ENCODE measurements at regions not wholly inside any gene's neighbourhood (a gene's known extent, or its start where the extent isn't known, plus 50 kb on each side); places are given as distances from the start of the nearest gene placed in this dataset.
A peak's percentile ranks its signal among the peaks of the same experiment; 100 is the strongest.
"Not testable (repeated sequence)": the region's sequence is repeated elsewhere in the genome, so short reads cannot be mapped to it uniquely, and the experiment has no call there.

- DNase-seq = no peak
These were observed 114.0 kb upstream of the PLCL2 start for GRCh38 chr3:16770792-16771191.

- DNase-seq = not testable (repeated sequence)
These were observed 111.2 kb upstream of the PLCL2 start for GRCh38 chr3:16773594-16773993.

- not testable (repeated sequence) for DNase-seq
These were observed 110.2 kb upstream of the PLCL2 start for GRCh38 chr3:16774536-16774935.

GRCh38 chr3:16784973-16785372, 99.8 kb upstream of the PLCL2 start:
- no peak for DNase-seq

- DNase-seq = no peak
These were observed 99.3 kb upstream of the PLCL2 start for GRCh38 chr3:16785465-16785864.

- DNase-seq = no peak
These were observed 96.2 kb upstream of the PLCL2 start for GRCh38 chr3:16788440-16789056.

GRCh38 chr3:16789344-16790120, 95.2 kb upstream of the PLCL2 start:
- no peak for DNase-seq

GRCh38 chr3:16790432-16791400, 94.0 kb upstream of the PLCL2 start:
- DNase-seq = no peak

- no peak for DNase-seq
These were observed 91.4 kb upstream of the PLCL2 start for GRCh38 chr3:16793321-16793720.

GRCh38 chr3:16794257-16794656, 90.5 kb upstream of the PLCL2 start:
- no peak for DNase-seq

- no peak for DNase-seq
These were observed 89.2 kb upstream of the PLCL2 start for GRCh38 chr3:16795581-16795980.

- no peak for DNase-seq
These were observed 86.9 kb upstream of the PLCL2 start for GRCh38 chr3:16797831-16798230.

GRCh38 chr3:16798738-16799137, 86.0 kb upstream of the PLCL2 start:
- DNase-seq = no peak

GRCh38 chr3:16800361-16800760, 84.4 kb upstream of the PLCL2 start:
- no peak for DNase-seq

GRCh38 chr3:16801223-16801622, 83.5 kb upstream of the PLCL2 start:
- peak; percentile 63 for DNase-seq

GRCh38 chr3:16801698-16802097, 83.1 kb upstream of the PLCL2 start:
- peak; percentile 90 for DNase-seq

GRCh38 chr3:16802389-16802788, 82.4 kb upstream of the PLCL2 start:
- peak; percentile 41 for DNase-seq

GRCh38 chr3:16803019-16803418, 81.7 kb upstream of the PLCL2 start:
- DNase-seq = peak; percentile 83

- no peak for DNase-seq
These were observed 77.4 kb upstream of the PLCL2 start for GRCh38 chr3:16807391-16807790.

GRCh38 chr3:16808393-16809107, 76.2 kb upstream of the PLCL2 start:
- DNase-seq = no peak

- DNase-seq = no peak
These were observed 75.3 kb upstream of the PLCL2 start for GRCh38 chr3:16809482-16809881.

GRCh38 chr3:16809993-16810392, 74.8 kb upstream of the PLCL2 start:
- DNase-seq = no peak

Data from DMS 273 treated with DMSO at 0.1 percent for 48 hours (cell line).